ENCODE measurements at regions not wholly inside any gene's neighbourhood (a gene's known extent, or its start where the extent isn't known, plus 50 kb on each side); places are given as distances from the start of the nearest gene placed in this dataset.
"Not testable (repeated sequence)": the region's sequence is repeated elsewhere in the genome, so short reads cannot be mapped to it uniquely, and the experiment has no call there.

GRCh38 chr2:187784138-187784537 is 229.9 kb upstream of the TFPI start:
- DNase-seq = not testable (repeated sequence)

DNA sequence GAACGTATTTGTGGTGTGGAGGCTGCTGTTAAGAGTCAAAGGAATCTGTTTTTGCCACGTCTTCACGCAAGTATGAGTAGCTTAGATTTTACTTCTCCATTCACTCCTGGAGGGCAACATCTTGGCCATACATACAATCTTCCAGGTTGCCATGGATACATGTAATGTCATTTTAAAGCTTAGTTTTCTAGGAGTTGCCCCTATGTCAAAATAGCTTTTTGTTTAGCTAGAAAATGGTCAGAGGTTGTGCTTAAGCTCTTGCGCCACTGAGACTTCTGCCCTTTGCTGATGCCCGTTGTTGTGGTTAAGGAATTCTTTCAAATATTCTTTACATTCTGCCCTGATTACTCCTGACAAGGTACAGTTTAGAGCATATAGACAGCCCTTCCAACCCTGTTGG is 245.4 kb upstream of the TFPI start:
- DNase-seq = no peak

DNA sequence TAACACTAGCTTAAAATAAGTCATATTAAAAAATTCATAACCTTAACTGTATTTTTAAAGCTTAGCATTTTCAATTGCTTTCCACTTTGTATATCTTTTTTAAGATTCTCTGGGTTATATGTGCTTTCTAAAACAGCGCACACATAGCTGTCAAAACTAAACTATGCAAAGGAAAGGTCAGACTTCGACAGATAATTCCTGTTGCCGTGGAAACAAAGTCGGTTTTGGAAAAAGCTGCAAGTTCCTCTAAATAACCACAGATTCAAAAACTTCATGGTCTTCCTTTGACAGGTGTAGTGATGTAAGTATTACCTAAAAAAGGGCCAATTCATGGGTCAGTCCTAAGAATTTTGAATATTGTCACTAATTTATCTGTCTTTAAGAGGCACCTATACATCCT is 249.6 kb upstream of the TFPI start:
- no peak for DNase-seq

GRCh38 chr2:187815113-187815512 is 260.9 kb upstream of the TFPI start:
- no peak for DNase-seq

- no peak for DNase-seq
Observed at GRCh38 chr2:187819624-187820023, 265.4 kb upstream of the TFPI start.

GRCh38 chr2:187825108-187825507 is 270.9 kb upstream of the TFPI start:
- no peak for DNase-seq

GRCh38 chr2:187826023-187826422 is 271.8 kb upstream of the TFPI start:
- no peak for DNase-seq

- DNase-seq = no peak
Observed at GRCh38 chr2:187834787-187835186, 280.6 kb upstream of the TFPI start.

- no peak for DNase-seq
Observed at GRCh38 chr2:187838690-187839089, 284.5 kb upstream of the TFPI start.

GRCh38 chr2:187842315-187842714 is 288.1 kb upstream of the TFPI start:
- no peak for DNase-seq

DNA sequence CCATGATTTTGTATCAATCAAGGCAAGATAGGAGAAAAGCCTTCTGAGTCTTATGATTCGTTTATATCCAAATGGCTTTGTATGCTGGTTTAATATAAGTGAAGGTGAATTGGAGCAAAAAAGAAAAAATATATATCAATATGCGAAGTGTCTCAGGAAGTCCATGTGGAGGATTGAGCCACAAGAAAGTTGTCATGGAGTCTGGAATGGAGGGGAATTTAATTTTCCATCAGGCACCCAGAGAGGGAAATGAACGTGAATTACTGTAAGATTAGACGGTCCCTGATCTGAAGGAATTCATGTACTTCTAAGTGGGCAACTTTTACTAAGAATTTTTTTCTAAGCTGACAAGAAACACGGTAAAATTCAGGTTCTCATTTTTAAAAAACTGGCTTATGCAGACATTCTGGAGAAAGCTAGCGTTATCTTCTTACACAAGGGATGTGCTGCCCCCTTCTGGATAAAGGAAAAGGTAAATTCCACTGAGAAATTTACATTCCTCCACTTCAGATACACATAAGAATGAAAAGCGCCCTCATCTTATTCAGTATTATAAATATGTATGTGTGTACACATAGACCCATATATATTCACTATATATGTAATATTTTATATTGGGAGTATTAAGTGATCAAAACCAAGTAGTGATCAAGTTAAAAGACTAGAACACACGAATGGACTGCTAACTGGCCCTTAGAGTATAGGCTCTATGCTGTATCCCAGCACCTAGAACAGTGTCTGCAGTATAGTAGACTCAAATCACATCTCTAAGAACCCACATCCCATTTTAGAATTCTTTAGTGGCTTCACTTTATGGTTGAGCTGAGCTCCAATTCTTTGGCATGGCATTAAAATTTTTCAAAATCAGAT is 289.0 kb upstream of the TFPI start:
- DNase-seq = peak; percentile 39 to 63

GRCh38 chr2:187847245-187848208 is 293.3 kb upstream of the TFPI start:
- no peak for DNase-seq

GRCh38 chr2:187851955-187852561 is 297.8 kb upstream of the TFPI start:
- DNase-seq = no peak

DNA sequence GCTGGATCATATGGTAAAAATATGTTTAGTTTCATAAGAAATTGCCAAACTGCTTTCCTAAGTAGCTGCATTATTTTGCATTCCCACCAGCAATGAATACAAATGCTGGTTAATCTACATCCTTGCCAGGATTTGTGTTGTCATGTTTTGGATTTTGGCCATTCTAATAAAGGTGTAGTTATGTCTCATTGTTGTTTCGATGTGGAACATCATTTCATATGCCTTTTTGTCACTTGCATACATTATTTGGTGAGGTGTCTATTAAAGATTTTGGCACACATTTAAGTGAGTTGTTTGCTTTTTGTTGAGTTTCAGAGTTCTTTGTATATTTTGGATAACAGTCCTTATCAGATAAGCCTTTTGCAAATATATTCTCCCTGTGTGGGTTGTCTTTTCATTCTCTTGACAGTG is 299.2 kb upstream of the TFPI start:
- DNase-seq = no peak

DNA sequence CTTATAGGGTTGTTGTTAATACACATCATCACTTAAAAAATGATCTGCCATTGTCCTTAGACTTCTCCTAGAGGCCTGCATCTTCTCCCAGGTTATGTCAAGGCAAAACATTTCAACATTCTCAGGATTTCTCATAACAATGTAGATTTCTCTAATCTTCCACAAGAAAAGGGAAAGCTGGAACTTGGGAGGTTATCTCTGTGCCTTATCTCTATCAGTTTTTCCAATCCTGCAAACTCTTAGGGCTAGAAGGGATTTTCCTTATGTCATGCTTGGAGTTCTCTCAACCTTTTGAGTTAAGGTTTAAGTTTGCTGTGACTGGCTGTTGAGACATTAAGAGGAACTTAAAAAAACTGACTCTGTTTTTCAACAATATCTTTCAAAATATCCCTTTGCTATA is 300.6 kb upstream of the TFPI start:
- DNase-seq = no peak

GRCh38 chr2:187855689-187856088 is 301.5 kb upstream of the TFPI start:
- DNase-seq = no peak

DNA sequence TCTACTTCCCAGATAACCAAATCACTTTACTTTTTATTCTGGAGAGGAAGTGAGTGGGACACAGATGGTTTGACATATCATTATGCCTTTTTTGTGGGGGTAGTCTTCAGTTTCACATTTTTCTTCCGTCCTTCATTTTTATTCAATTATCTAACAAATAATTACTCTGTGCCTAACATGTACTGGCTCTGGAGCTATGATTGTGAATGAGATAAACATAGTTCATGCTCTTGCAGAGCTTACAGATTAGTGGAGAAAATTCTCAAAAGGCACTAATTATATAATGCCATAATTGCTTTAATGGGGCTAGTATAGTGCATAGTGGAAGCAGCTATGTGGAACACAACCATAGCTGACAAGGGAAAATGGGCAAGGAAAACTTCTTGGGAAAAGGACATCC is 303.6 kb upstream of the TFPI start:
- DNase-seq = no peak

GRCh38 chr2:187862715-187863114 is 308.5 kb upstream of the TFPI start:
- DNase-seq = no peak

DNA sequence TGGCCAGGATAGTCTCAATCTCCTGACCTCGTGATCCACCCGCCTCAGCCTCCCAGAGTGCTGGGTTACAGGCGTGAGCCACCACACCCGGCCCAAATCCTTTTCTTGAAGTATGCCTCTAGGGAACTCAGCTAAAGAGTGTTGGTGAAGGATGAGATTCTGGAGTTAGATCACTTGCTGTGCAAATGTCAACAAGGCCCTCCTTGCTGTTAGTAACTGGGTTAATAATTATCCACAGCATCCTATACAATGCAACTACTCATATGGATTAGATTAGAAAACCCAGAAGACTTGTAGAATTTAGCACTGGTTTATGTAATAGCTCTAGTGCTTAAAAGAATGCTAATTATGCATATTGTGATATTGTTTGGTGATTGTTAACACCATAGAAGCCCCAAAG is 310.8 kb upstream of the TFPI start:
- DNase-seq = no peak

GRCh38 chr2:187867165-187867564 is 312.9 kb upstream of the TFPI start:
- no peak for DNase-seq

DNA sequence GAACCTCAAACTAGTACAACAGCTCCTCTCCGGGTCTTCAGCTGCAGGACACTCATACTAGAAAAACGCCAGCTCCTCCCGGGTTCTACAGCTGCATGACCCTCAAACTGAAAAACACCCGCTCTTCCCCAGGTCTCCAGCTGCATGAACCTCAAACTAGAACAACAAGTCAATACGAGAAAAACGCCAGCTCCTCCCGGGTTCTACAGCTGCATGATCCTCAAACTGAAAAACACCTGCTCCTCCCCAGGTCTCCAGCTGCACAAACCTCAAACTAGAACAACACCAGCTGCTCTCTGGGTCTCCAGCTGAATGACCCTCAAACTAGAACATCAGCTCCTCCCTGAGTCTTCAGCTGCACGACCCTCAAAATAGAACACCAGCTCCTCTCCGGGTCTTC is 315.0 kb upstream of the TFPI start:
- DNase-seq = peak; percentile 62 to 72

DNA sequence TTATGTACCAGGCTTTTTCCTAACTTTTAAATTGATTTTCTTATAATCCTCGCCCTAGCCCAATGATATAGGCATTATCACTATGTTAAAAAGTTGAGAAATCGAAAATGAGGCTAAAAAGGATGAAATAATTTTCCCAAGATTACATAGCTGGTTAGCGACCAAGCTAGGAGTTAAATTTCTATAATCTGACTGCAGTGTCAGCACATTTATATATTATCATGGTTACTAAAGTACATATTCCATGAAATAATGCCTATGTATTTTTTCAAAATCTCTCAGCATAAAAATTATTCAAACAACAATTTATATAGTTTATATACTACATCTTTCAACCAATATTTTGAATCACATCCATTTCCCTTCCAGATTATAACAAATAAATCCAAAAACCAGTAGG is 317.3 kb upstream of the TFPI start:
- DNase-seq = no peak

- no peak for DNase-seq
Observed at GRCh38 chr2:187873132-187873531, 318.9 kb upstream of the TFPI start.
